ENCODE measurements at regions not wholly inside any gene's neighbourhood (a gene's known extent, or its start where the extent isn't known, plus 50 kb on each side); places are given as distances from the start of the nearest gene placed in this dataset.

DNA sequence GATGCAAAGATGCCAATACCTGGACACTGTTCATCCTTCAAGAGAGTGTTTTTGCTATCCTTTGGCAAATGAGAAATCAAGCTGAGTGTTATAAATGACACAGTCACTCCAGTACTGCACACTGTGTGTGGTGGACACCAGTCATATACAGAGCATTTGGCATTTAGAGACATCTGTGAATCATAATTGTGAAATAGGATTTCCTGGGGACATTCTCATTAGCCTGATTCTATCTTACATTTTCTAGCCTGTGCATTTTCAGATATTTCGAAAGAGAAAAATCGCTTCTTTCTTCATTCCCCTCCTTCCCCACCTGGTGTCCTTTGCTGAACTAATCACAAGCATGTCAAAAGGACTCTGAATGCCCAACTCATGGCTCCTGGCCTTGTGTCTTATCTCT, 781.0 kb upstream of the ARGLU1 start:
- Histone ChIP-seq H2AFZ (ENCODE audit: low read depth, low read length) (no peak overlapping the region), H3K9me1 (ENCODE audit: control insufficient read depth, insufficient read depth, low read length) (no peaks in the 10 kb centered on the region), H3K9ac (ENCODE audit: insufficient read depth in 1 of 2, low read depth in 2 of 2, low read length in 2 of 2) (no peak overlapping the region), H3K27me3 (ENCODE audit: control insufficient read depth in 2 of 2, insufficient read depth in 2 of 2, low read length in 2 of 2) (no peaks in the 10 kb centered on the region), H4K20me1 (replicated peaks; ENCODE audit: control insufficient read depth, insufficient read depth, low read length) (no peaks in the 10 kb centered on the region), H3K79me2 (ENCODE audit: control insufficient read depth, insufficient read depth, low read length) (no peaks in the 10 kb centered on the region), H3K9me3 (replicated peaks; ENCODE audit: control insufficient read depth, insufficient read depth, low read depth, low read length) (no peaks in the 10 kb centered on the region), H3K36me3 (ENCODE audit: control insufficient read depth, insufficient read depth, low read length) (no peaks in the 10 kb centered on the region), H3K4me1 (replicated peaks in 1 of 2; ENCODE audit: control insufficient read depth in 2 of 2, insufficient read depth in 2 of 2, low read length in 2 of 2) (no peaks in the 10 kb centered on the region), H3K4me3 (no peak overlapping the region), H3K27ac (ENCODE audit: extremely low read depth, low read depth, low read length) (no peak overlapping the region), H3K4me2 (ENCODE audit: insufficient read depth, low read length) (no peak overlapping the region)
- BruUV-seq (replicated peaks), result no TSS peak
- in situ Hi-C loops (cut with MboI) (no loop called here), intact Hi-C loops (cut with micrococcal nuclease) (no loop called here)
- no peak for FAIRE-seq
- no CpG with 5 or more reads among the region's 2 CpGs for WGBS (ENCODE audit: insufficient coverage, low coverage, missing lambda C conversion rate)
- CTCF ChIA-PET (ENCODE audit: low intra/inter-chr PET ratio), result no interaction called here
- no peak for ATAC-seq
- POLR2A ChIA-PET, result no interaction called here
- no peak for DNase-seq (ENCODE audit: extremely low read depth in 1 of 4, low spot score in 3 of 4)
- no peak for TF ChIP-seq CBX8 (IDR thresholded peaks at IDR 0.05; ENCODE audit: borderline replicate concordance, extremely low read depth, low read depth, low read length, poor library complexity, severe bottlenecking)
- TF ChIP-seq ZNF431 (CRISPR knock-in tag; IDR thresholded peaks at IDR 0.05), result no peak
- TF ChIP-seq PHTF2 (CRISPR knock-in tag; IDR thresholded peaks at IDR 0.05), result no peak
- TF ChIP-seq, protein P1, sequence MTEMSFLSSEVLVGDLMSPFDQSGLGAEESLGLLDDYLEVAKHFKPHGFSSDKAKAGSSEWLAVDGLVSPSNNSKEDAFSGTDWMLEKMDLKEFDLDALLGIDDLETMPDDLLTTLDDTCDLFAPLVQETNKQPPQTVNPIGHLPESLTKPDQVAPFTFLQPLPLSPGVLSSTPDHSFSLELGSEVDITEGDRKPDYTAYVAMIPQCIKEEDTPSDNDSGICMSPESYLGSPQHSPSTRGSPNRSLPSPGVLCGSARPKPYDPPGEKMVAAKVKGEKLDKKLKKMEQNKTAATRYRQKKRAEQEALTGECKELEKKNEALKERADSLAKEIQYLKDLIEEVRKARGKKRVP (CRISPR knock-in tag; IDR thresholded peaks at IDR 0.05), result no peak
- TF ChIP-seq STAG1 (CRISPR knock-in tag; IDR thresholded peaks at IDR 0.05; ENCODE audit: borderline replicate concordance), result no peak
- TF ChIP-seq, protein P2, sequence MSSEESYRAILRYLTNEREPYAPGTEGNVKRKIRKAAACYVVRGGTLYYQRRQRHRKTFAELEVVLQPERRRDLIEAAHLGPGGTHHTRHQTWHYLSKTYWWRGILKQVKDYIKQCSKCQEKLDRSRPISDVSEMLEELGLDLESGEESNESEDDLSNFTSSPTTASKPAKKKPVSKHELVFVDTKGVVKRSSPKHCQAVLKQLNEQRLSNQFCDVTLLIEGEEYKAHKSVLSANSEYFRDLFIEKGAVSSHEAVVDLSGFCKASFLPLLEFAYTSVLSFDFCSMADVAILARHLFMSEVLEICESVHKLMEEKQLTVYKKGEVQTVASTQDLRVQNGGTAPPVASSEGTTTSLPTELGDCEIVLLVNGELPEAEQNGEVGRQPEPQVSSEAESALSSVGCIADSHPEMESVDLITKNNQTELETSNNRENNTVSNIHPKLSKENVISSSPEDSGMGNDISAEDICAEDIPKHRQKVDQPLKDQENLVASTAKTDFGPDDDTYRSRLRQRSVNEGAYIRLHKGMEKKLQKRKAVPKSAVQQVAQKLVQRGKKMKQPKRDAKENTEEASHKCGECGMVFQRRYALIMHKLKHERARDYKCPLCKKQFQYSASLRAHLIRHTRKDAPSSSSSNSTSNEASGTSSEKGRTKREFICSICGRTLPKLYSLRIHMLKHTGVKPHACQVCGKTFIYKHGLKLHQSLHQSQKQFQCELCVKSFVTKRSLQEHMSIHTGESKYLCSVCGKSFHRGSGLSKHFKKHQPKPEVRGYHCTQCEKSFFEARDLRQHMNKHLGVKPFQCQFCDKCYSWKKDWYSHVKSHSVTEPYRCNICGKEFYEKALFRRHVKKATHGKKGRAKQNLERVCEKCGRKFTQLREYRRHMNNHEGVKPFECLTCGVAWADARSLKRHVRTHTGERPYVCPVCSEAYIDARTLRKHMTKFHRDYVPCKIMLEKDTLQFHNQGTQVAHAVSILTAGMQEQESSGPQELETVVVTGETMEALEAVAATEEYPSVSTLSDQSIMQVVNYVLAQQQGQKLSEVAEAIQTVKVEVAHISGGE (CRISPR knock-in tag; IDR thresholded peaks at IDR 0.05), result no peak
- TF ChIP-seq, protein P3, sequence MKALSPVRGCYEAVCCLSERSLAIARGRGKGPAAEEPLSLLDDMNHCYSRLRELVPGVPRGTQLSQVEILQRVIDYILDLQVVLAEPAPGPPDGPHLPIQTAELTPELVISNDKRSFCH (CRISPR knock-in tag; IDR thresholded peaks at IDR 0.05), result no peak
- TF ChIP-seq, protein P3 (tag; IDR thresholded peaks at IDR 0.05), result no peak
- TF ChIP-seq, protein P4, sequence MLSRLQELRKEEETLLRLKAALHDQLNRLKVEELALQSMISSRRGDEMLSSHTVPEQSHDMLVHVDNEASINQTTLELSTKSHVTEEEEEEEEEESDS (CRISPR knock-in tag; IDR thresholded peaks at IDR 0.05), result no peak
- no peak for TF ChIP-seq U2AF2 (optimal IDR thresholded peaks at IDR 0.05; ENCODE audit: low read depth, low read length)
- TF ChIP-seq, protein P5, sequence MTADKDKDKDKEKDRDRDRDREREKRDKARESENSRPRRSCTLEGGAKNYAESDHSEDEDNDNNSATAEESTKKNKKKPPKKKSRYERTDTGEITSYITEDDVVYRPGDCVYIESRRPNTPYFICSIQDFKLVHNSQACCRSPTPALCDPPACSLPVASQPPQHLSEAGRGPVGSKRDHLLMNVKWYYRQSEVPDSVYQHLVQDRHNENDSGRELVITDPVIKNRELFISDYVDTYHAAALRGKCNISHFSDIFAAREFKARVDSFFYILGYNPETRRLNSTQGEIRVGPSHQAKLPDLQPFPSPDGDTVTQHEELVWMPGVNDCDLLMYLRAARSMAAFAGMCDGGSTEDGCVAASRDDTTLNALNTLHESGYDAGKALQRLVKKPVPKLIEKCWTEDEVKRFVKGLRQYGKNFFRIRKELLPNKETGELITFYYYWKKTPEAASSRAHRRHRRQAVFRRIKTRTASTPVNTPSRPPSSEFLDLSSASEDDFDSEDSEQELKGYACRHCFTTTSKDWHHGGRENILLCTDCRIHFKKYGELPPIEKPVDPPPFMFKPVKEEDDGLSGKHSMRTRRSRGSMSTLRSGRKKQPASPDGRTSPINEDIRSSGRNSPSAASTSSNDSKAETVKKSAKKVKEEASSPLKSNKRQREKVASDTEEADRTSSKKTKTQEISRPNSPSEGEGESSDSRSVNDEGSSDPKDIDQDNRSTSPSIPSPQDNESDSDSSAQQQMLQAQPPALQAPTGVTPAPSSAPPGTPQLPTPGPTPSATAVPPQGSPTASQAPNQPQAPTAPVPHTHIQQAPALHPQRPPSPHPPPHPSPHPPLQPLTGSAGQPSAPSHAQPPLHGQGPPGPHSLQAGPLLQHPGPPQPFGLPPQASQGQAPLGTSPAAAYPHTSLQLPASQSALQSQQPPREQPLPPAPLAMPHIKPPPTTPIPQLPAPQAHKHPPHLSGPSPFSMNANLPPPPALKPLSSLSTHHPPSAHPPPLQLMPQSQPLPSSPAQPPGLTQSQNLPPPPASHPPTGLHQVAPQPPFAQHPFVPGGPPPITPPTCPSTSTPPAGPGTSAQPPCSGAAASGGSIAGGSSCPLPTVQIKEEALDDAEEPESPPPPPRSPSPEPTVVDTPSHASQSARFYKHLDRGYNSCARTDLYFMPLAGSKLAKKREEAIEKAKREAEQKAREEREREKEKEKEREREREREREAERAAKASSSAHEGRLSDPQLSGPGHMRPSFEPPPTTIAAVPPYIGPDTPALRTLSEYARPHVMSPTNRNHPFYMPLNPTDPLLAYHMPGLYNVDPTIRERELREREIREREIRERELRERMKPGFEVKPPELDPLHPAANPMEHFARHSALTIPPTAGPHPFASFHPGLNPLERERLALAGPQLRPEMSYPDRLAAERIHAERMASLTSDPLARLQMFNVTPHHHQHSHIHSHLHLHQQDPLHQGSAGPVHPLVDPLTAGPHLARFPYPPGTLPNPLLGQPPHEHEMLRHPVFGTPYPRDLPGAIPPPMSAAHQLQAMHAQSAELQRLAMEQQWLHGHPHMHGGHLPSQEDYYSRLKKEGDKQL (CRISPR knock-in tag; IDR thresholded peaks at IDR 0.05; ENCODE audit: borderline replicate concordance), result no peak
- TF ChIP-seq TCFL5 (CRISPR knock-in tag; conservative IDR thresholded peaks at IDR 0.05), result no peak

All from K562 (cell line).